PC-9 (cell line): ENCODE measurements at regions not wholly inside any gene's neighbourhood (a gene's known extent, or its start where the extent isn't known, plus 50 kb on each side); places are given as distances from the start of the nearest gene placed in this dataset.

Source experiments
- BruUV-seq: library from RNA; stranded (reverse); fragments of 400-500 nt; replicated peaks from 2 replicates; lab custom pipeline; 2021; lab: Mats Ljungman, UMichigan
- CTCF ChIA-PET: fragments of 300-600 bp; sonication (Branson Sonifier 250); formaldehyde crosslinking; loops from one replicate; lab custom pipeline; 2022; ENCODE audit warnings: antibody characterized with exemption; lab: Charles Lee
- POLR2A ChIA-PET: fragments of 300-600 bp; sonication (Branson Sonifier 250); formaldehyde crosslinking; loops from one replicate; lab custom pipeline; 2022; ENCODE audit warnings: antibody characterized with exemption; ENCODE audit not compliant: unreplicated experiment; lab: Charles Lee
- DNase-seq, 2 experiments: peaks; one replicate each; pipeline versions ENCODE4 v3.0.0 to v3.0.0-alpha.2; 2015 to 2022; ENCODE audit warnings: mixed read lengths in 1 of 2
- H2AFZ ChIP-seq: fragments of 200-600 bp; sonication (generic); 2 replicates; pipeline ENCODE4 v1.8.1; 2017; ENCODE audit warnings: antibody characterized with exemption
- H3F3A ChIP-seq: fragments of 200-600 bp; sonication (generic); 2 replicates; pipeline ENCODE4 v1.8.1; 2017; ENCODE audit warnings: antibody characterized with exemption, mild to moderate bottlenecking, low read depth; ENCODE audit not compliant: insufficient read depth
- H3K27ac ChIP-seq: fragments of 200-600 bp; sonication (generic); 2 replicates; pipeline ENCODE4 v1.6.1; 2016; ENCODE audit warnings: mixed run types
- H3K27me3 ChIP-seq: fragments of 200-600 bp; sonication (generic); 2 replicates; pipeline ENCODE4 v1.6.1; 2016; ENCODE audit warnings: low read depth, mixed run types; ENCODE audit not compliant: insufficient read depth
- H3K36me3 ChIP-seq: fragments of 200-600 bp; sonication (generic); 2 replicates; pipeline ENCODE4 v1.6.1; 2016; ENCODE audit warnings: low read depth, mixed run types
- H3K4me1 ChIP-seq: fragments of 200-600 bp; sonication (generic); replicated peaks from 2 replicates; pipeline ENCODE4 v1.6.1; 2016; ENCODE audit warnings: mixed run types; ENCODE audit not compliant: insufficient read depth
- H3K4me2 ChIP-seq: fragments of 200-600 bp; sonication (generic); 2 replicates; pipeline ENCODE4 v1.6.1; 2017; ENCODE audit warnings: mixed run types
- H3K4me3 ChIP-seq: fragments of 200-600 bp; sonication (generic); 2 replicates; pipeline ENCODE4 v1.6.1; 2016; ENCODE audit warnings: mixed run types
- H3K79me2 ChIP-seq: fragments of 200-600 bp; sonication (generic); 2 replicates; pipeline ENCODE4 v1.6.1; 2017; ENCODE audit warnings: low read depth, mixed run types
- H3K9me2 ChIP-seq: fragments of 200-600 bp; sonication (generic); 2 replicates; pipeline ENCODE4 v1.8.1; 2017; ENCODE audit warnings: mild to moderate bottlenecking; ENCODE audit not compliant: insufficient read depth
- H3K9me3 ChIP-seq: fragments of 200-600 bp; sonication (generic); 2 replicates; pipeline ENCODE4 v1.8.1; 2016; ENCODE audit warnings: low read depth; ENCODE audit not compliant: insufficient read depth
- H4K20me1 ChIP-seq: fragments of 200-600 bp; sonication (generic); 2 replicates; pipeline ENCODE4 v1.8.1; 2017; ENCODE audit not compliant: insufficient read depth
- EZH2 ChIP-seq: fragments of 200-600 bp; sonication (generic); IDR thresholded peaks from 2 replicates; pipeline ENCODE4 v1.8.0; 2017; ENCODE audit warnings: antibody characterized with exemption, low read depth
- intact Hi-C: fragments of 100-400 bp; cut with micrococcal nuclease; formaldehyde crosslinking; loops from one replicate; pipeline ENCODE4 v1.10.0; 2022; ENCODE audit not compliant: unreplicated experiment
- TF ChIP-seq, protein P1 (sequence below): fragments of 200-600 bp; sonication (generic); conservative IDR thresholded peaks from 2 replicates; pipeline ENCODE4 v1.6.1; 2017; ENCODE audit warnings: mixed run types, antibody characterized with exemption, mild to moderate bottlenecking, moderate library complexity

DNA sequence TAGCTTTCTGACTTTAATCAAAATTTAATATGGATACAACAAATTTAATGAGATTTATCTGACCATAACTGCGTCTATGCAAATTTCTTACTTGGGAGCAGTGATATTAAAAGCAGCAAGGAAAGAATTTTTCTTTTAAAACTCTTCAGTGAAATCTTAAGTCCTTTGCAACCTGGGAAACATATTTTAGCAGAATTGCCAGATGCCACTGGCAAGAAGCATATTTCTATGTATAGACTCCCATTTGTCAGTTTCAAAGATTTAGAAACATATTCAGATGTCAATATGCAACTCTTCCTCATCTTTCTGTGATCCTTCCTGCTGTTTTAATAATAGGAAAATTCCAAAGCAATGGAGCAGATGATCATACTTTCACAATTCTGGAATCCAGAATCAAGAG lies 911.3 kb downstream of the LUZP2 start:
- Histone ChIP-seq H3F3A (no peaks in the 10 kb centered on the region), H3K4me1 (no peaks in the 10 kb centered on the region), H3K4me2 (no peak overlapping the region), H3K27me3 (no peaks in the 10 kb centered on the region), H3K27ac (no peak overlapping the region), H3K79me2 (no peaks in the 10 kb centered on the region), H4K20me1 (no peaks in the 10 kb centered on the region), H3K36me3 (no peaks in the 10 kb centered on the region), H2AFZ (no peak overlapping the region), H3K9me3 (no peaks in the 10 kb centered on the region), H3K4me3 (no peak overlapping the region), H3K9me2 (no peaks in the 10 kb centered on the region)
- no peak for DNase-seq
- ChIA-PET CTCF (no interaction called here), POLR2A (no interaction called here)
- TF ChIP-seq, protein P1, sequence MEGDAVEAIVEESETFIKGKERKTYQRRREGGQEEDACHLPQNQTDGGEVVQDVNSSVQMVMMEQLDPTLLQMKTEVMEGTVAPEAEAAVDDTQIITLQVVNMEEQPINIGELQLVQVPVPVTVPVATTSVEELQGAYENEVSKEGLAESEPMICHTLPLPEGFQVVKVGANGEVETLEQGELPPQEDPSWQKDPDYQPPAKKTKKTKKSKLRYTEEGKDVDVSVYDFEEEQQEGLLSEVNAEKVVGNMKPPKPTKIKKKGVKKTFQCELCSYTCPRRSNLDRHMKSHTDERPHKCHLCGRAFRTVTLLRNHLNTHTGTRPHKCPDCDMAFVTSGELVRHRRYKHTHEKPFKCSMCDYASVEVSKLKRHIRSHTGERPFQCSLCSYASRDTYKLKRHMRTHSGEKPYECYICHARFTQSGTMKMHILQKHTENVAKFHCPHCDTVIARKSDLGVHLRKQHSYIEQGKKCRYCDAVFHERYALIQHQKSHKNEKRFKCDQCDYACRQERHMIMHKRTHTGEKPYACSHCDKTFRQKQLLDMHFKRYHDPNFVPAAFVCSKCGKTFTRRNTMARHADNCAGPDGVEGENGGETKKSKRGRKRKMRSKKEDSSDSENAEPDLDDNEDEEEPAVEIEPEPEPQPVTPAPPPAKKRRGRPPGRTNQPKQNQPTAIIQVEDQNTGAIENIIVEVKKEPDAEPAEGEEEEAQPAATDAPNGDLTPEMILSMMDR, result no peak
- TF ChIP-seq EZH2, result no peak
- intact Hi-C loops, result no loop called here
- BruUV-seq, result no TSS peak

DNA sequence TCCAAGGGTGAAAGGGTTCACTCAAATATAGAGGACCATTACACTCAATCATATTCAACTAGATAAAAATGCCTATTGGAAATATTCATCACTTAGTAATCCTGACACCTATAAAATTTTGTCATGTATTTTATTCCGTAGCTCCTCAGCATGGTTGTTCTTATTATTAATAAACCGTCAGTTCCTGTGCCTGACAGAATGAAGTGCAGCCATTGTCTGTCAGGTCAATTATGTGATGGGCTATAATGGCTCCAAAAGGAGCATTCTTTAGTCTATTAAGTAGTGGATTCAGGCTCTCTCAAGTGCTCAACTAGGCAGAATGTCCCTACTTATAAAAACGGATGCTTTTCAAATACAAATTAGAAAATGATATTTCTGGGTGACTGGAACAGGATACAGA lies 916.1 kb upstream of the ANO3 start:
- no peak overlapping the region for H3K4me2 ChIP-seq
- no peak overlapping the region for H2AFZ ChIP-seq
- H4K20me1 ChIP-seq, result no peaks in the 10 kb centered on the region
- no peaks in the 10 kb centered on the region for H3K9me3 ChIP-seq
- H3K27me3 ChIP-seq, result no peaks in the 10 kb centered on the region
- no peaks in the 10 kb centered on the region for H3K36me3 ChIP-seq
- ChIA-PET POLR2A (no interaction called here), CTCF (no interaction called here)
- H3K79me2 ChIP-seq, result no peaks in the 10 kb centered on the region
- H3K4me3 ChIP-seq, result no peak overlapping the region
- no peak for DNase-seq
- TF ChIP-seq, protein P1, result no peak
- no peak for TF ChIP-seq EZH2
- H3K9me2 ChIP-seq, result no peaks in the 10 kb centered on the region
- BruUV-seq, result no TSS peak
- no peaks in the 10 kb centered on the region for H3K4me1 ChIP-seq
- intact Hi-C loops, result no loop called here
- no peaks in the 10 kb centered on the region for H3F3A ChIP-seq
- H3K27ac ChIP-seq, result no peak overlapping the region

DNA sequence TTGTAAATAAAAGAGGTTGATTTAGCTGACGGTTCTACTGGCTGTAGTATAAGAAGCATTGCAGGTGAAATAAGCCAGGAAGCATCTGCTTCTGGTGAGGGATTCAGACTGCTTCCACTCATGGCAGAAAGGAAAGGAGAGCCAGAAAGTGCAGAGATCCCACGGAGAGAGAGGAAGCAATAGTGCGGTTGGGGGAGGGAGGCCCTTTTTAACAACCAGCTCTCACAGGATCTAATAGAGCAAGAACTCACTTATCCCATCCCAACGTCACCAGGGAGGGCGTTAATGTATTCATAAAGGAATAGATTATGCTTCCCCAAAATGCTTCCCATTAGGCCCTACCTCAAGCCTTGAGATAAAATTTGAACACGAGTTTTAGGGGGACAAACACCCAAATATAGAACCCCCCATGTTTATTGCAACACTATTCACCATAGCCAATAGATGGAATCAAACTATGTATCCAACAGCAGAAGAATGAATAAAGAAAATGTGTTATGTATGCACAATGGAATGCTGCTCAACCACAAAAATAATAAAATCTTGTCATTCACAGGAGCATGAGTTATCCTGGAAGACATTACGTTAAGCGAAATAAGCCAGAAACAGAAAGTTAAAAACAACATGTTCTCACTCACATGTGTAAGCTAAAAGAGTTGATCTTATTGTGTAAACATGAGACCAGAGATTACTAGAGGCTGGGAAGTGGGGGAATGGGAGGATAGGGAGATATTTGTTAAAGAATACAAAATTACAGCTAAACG lies 908.3 kb upstream of the ANO3 start:
- Histone ChIP-seq H3K36me3 (no peaks in the 10 kb centered on the region), H3K4me2 (no peak overlapping the region), H3K27me3 (no peaks in the 10 kb centered on the region), H3K9me3 (no peaks in the 10 kb centered on the region), H3K4me1 (no peaks in the 10 kb centered on the region), H2AFZ (no peak overlapping the region), H4K20me1 (no peaks in the 10 kb centered on the region), H3K27ac (no peak overlapping the region), H3K4me3 (no peak overlapping the region), H3K9me2 (no peaks in the 10 kb centered on the region), H3K79me2 (no peaks in the 10 kb centered on the region), H3F3A (no peaks in the 10 kb centered on the region)
- TF ChIP-seq, protein P1, result no peak
- TF ChIP-seq EZH2, result no peak
- CTCF ChIA-PET, result no interaction called here
- DNase-seq, result peak in 1 of 2 experiments; percentile 2
- POLR2A ChIA-PET, result no interaction called here
- intact Hi-C loops, result no loop called here
- BruUV-seq, result no TSS peak
